Activated CD8-positive, alpha-beta memory T cell treated with anti-CD3 and anti-CD28 coated beads for 24 hours (primary cell): ENCODE measurements at regions not wholly inside any gene's neighbourhood (a gene's known extent, or its start where the extent isn't known, plus 50 kb on each side); places are given as distances from the start of the nearest gene placed in this dataset.
"Not testable (repeated sequence)": the region's sequence is repeated elsewhere in the genome, so short reads cannot be mapped to it uniquely, and the experiment has no call there.

Experiments
- DNase-seq: peaks from one replicate; pipeline ENCODE4 v3.0.0-alpha.2; 2020

GRCh38 chr2:160816916-160817499, 323.4 kb upstream of the RBMS1 start:
- no peak for DNase-seq

DNA sequence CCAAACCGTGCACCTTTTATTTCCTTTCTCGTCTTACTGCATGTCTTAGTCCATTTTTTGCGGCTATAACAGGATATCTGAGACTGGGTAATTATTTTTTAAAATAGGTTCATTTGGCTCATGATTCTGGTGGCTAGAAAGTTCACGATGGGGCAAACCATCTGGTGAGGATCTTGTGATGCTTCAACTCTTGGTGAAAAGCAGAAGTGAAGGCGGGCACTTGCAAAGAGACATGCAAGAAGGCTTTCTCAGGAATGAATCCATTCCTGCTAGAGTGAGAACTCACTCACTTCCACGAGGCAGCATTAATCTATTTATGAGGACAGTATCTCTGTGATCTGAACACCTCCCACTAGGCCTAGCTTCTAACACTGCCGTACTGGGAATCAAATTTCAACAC, 327.1 kb upstream of the RBMS1 start:
- DNase-seq: no peak

DNA sequence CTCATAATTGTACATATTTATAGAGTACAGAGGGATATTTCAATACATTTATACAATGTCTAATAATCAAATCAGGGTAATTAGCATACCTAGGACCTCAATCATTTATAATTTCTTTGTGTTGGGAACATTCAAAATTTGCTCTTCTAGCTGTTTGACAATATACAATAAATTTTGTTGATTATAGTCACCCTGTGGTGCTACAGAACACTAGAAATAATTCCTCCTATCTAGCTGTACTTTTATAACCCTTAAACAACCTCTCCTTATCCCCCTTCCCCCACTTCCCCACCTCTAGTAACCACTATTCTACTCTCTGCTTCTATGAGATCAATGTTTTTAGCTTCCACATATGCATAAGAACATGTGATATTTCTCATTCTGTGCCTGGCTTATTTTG, 328.4 kb upstream of the RBMS1 start:
- no peak for DNase-seq

DNA sequence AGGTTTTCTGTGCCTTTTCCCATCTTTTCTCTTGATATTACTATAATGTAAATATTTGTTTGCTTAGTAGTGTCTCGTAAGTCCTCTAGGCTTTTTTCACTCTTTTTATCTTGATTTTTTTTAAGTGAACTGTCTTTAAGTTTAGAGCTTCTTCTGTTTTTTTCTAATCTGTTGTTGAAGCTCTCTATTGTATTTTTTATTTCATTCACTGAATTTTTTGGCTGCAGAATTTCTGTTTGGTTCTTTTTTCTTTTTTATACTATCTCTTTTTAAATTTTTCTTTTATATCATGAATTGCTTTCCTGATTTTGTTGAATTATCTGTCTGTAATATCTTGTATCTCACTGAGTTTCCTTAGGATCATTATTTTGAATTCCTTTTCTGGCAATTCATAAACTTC, 331.8 kb upstream of the RBMS1 start:
- no peak for DNase-seq

DNA sequence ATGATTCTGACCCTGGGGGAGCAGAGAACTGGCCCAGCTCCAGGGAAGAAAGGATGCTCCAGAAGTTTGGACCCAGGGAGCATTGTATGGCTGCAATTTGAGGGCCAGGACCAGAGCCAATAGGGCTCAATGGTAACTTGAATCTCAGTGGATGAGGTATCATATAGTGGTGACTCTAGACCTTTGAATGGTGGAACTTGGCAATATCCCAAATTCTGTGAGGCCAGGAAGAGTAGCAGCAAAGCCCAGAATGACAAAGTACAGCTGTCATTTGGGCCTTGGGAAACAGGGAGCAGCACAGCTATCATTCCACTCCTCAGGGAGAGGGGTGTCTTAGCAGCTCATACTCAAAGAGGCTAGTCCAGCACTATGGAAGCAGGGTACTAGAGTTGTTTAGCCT, 332.9 kb upstream of the RBMS1 start:
- no peak for DNase-seq

DNA sequence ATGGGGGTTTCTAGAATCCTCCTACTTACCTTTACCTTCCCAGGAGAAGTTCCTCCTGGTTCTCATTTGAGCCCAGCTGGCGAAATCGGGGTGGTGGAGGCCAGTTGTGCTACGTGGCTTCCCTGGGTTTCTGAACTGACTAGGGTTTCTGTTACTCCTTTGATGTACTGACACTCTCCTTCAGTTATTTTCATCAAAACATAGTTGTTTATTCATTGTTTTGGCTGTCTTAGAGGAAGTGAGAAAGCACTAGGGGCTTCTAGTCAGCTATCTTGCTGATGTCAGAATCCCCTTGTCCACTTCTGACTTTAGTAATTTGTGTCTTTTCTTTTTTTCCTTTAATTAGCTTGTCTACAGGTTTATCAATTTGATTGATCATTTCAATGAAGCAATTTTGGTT, 332.2 kb upstream of the TANK start:
- DNase-seq: no peak

- DNase-seq: not testable (repeated sequence)
These were observed 327.8 kb upstream of the TANK start for GRCh38 chr2:160832381-160832780.

DNA sequence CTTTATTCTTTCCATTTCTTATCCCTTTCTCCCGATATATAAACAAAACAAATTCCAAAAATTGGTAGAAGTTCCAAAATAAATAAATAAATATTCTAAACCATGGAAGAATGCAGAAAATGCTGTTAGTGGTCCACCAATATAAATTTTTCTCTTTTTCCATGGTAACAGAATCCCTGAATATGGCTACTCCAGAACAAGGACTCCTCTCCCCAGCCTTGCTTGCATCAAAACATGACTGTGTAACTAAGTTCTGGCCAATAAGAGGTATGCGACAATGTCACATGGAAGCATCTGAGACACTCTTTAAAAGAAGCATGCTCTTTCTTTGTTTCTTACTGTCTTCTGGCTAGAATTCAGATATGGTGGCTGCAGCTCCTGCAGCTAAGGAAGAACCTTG, 325.1 kb upstream of the TANK start:
- DNase-seq: no peak

DNA sequence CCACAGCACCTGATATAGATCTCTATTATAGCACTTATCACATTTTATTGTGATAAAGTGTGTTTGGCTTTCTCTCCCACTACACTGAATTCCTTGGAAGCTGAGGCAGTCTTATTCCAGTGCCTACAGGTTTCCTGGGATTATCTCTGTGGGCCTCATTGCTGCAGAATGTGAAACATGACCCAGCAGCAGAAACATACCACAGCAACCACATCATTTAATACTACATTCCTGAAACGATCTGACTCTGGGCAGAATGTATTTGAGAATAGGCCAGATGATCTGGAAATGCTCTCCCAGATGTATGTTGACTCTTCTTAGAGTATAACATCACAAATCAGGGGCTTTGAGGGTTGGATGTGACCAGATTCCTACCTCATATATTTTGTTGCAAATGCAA, 323.5 kb upstream of the TANK start:
- no peak for DNase-seq

GRCh38 chr2:160837416-160837815, 322.8 kb upstream of the TANK start:
- DNase-seq: no peak

GRCh38 chr2:160838147-160838546, 322.1 kb upstream of the TANK start:
- DNase-seq: no peak

- no peak for DNase-seq
These were observed 321.5 kb upstream of the TANK start for GRCh38 chr2:160838691-160839090.

GRCh38 chr2:160842286-160842685, 317.9 kb upstream of the TANK start:
- no peak for DNase-seq

GRCh38 chr2:160859096-160859495, 301.1 kb upstream of the TANK start:
- DNase-seq: no peak

DNA sequence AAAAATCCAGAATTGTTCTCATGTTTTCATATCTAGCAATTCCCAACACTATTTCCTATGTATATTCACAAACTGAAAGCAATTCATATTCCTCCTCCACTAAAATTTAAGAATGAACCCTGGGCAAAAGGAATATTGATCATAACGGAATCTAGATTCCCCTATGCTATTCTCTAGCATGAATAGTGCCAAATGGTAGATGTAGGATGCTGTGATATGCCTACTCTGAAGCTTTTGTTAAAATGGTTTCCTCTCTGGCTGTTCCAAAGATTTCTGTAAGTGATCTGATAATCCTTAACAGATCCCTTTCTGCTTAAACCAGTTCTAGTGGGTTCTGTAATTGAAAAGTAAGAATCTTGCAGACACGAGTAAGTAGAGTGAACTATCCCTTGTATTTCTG, 298.0 kb upstream of the TANK start:
- DNase-seq: no peak

DNA sequence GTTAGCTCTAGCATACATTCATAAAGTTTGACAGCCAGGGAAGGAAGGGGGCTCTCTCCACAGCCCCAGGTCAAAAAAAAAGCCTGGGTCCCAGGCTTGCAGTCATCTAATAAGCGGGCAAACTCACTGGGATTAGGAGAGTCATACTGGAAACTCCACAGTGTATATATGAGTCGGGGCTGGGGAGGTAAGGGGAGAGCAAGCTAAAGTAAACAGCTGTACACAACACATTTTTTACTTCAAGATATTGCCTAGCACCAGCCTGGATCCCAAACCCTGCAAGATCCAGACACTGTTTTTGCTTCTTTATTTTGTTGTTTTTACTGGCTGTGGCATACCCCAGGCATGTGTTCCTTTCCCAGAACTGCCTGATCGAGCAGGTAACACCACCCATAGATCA, 291.3 kb upstream of the TANK start:
- DNase-seq: no peak

GRCh38 chr2:160869411-160869810, 290.8 kb upstream of the TANK start:
- no peak for DNase-seq

GRCh38 chr2:160870729-160871465, 289.3 kb upstream of the TANK start:
- no peak for DNase-seq

DNA sequence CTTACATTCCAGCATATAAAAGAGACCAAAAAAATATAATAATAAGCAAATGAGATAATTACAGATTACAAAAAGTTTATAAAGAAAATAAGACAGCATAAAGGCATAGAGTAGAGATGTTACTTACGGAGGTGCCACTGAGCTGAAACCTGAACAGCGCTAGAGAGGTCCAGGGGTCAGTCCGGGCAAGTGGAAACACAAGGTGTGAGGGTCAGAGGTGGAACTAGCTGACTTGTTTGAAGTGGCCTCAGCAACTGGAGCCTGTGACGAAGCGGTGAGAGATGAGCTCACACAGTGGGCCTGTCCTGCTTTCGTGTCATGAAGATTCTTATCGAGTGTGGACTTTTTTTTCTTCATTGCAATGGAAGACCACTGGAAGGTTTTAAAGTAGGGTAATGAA, 288.3 kb upstream of the TANK start:
- no peak for DNase-seq

GRCh38 chr2:160876029-160876428, 284.2 kb upstream of the TANK start:
- DNase-seq: no peak

- DNase-seq: no peak
These were observed 283.5 kb upstream of the TANK start for GRCh38 chr2:160876765-160877164.

GRCh38 chr2:160878618-160879017, 281.6 kb upstream of the TANK start:
- no peak for DNase-seq

DNA sequence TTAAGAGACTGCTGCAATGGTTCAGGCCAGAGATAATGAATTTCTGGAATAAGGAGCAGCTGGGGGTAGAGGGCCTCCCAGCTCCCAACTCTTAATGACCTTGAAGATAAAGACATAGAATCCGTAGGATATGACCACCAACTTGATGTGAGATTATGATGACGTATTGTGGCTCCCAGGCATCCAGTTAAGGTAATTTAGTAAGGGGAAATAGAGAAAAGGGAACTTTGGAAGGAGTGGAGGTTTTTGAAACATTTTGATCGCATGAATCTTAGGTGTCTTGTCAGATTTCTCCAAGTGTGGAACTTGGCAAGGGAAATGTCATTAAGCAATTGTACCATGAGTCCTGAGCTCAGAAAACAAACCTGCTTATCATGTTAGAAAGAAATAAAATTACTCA, 277.3 kb upstream of the TANK start:
- no peak for DNase-seq

- DNase-seq: no peak
These were observed 276.2 kb upstream of the TANK start for GRCh38 chr2:160884056-160884455.
